Lower leg skin (tissue), 3 donors: ENCODE measurements at regions not wholly inside any gene's neighbourhood (a gene's known extent, or its start where the extent isn't known, plus 50 kb on each side); places are given as distances from the start of the nearest gene placed in this dataset.

Experiments
- CTCF ChIP-seq, 3 donors: fragments of 450-650 bp; IDR thresholded peaks; one replicate each; pipeline ENCODE4 v1.5.1; 2016; ENCODE audit warnings: antibody characterized with exemption in 3 of 3, mild to moderate bottlenecking in 3 of 3, moderate library complexity in 2 of 3
- POLR2A ChIP-seq, 2 donors: fragments of 450-650 bp; IDR thresholded peaks; one replicate each; pipeline ENCODE4 v1.6.1; 2016 to 2017; ENCODE audit warnings: antibody characterized with exemption in 2 of 2, mild to moderate bottlenecking in 1 of 2, moderate library complexity in 1 of 2

- TF ChIP-seq POLR2A (IDR thresholded peaks at IDR 0.05), result no peak
- no peak for TF ChIP-seq CTCF (IDR thresholded peaks at IDR 0.05)
Measured at GRCh38 chr6:82458147-82458546, 94.5 kb downstream of the TPBG start.
